Activated CD8-positive, alpha-beta memory T cell treated with anti-CD3 and anti-CD28 coated beads for 24 hours (primary cell): ENCODE measurements at regions not wholly inside any gene's neighbourhood (a gene's known extent, or its start where the extent isn't known, plus 50 kb on each side); places are given as distances from the start of the nearest gene placed in this dataset.

Experiments used
- DNase-seq: peaks from one replicate; pipeline ENCODE4 v3.0.0-alpha.2; 2020

- no peak for DNase-seq
These were observed 412.9 kb downstream of the ZSWIM6 start for GRCh38 chr5:61744690-61745619.

- no peak for DNase-seq
These were observed 414.9 kb downstream of the ZSWIM6 start for GRCh38 chr5:61746831-61747575.

GRCh38 chr5:61748121-61748520 lies 416.1 kb downstream of the ZSWIM6 start:
- no peak for DNase-seq

GRCh38 chr5:61748651-61749050 lies 416.6 kb downstream of the ZSWIM6 start:
- no peak for DNase-seq

DNA sequence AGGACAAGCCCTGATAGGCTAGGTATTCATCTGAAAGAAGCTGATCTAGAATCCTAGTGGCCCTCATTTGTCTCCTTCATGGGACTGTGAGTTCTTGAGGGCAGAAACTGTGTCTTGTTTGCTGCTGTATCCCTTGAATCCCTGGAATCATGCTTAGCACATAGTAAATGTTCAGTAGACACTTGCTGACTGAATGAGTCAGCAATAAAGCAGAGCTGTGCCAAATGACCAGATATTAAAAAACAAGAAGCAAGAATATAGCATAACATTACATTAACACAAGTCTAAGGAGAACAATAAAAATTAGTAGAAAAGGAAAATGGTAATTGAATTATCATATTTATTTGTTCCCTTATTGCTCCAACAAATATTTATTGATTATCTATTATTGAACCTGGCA lies 420.5 kb downstream of the ZSWIM6 start:
- no peak for DNase-seq

DNA sequence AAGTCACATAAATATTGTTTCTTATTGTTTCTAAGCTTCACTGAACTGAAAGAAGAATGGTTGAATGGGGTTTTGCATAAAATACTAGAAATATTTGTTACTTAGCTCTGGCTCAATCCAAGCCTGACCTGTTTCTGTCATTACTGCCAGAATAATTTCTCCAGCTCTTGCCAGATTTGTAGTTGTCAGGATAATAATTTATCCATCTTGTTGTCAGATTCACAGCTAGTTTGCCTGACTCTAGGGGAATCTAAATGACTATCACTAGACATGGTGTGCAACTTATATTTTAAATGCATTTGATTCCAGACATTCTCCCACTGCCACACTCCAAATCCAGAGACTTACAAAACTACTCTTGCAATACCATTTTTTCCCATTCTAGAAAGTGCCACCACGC lies 422.7 kb downstream of the ZSWIM6 start:
- DNase-seq = no peak

DNA sequence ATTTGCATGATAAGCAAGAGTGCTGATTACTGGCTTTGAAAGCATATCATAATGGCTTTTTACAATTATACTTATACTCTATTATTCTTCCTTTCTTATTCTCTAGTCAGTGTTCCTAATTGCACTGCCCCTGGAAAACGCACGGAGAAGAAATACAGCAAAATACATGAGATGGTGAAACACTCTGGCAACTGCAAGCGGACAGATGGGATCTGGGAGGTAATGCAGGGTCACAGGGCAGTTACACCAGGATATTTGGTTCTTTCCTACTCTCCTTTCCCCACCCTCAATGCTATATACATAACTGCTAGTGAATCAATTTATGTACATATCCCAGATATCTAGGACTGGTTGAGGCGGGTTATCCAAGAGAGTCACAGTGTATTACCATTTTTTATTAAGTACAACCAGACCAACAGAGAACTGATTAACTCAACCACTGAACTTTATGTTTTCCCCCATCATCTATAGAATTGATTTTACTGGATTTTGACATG lies 423.7 kb downstream of the ZSWIM6 start:
- DNase-seq = no peak

- DNase-seq = no peak
These were observed 426.7 kb downstream of the ZSWIM6 start for GRCh38 chr5:61758711-61759110.

- DNase-seq = no peak
These were observed 433.4 kb downstream of the ZSWIM6 start for GRCh38 chr5:61765471-61765870.

GRCh38 chr5:61766141-61766540 lies 434.1 kb downstream of the ZSWIM6 start:
- DNase-seq = no peak

- no peak for DNase-seq
These were observed 435.4 kb downstream of the ZSWIM6 start for GRCh38 chr5:61767231-61768080.

DNA sequence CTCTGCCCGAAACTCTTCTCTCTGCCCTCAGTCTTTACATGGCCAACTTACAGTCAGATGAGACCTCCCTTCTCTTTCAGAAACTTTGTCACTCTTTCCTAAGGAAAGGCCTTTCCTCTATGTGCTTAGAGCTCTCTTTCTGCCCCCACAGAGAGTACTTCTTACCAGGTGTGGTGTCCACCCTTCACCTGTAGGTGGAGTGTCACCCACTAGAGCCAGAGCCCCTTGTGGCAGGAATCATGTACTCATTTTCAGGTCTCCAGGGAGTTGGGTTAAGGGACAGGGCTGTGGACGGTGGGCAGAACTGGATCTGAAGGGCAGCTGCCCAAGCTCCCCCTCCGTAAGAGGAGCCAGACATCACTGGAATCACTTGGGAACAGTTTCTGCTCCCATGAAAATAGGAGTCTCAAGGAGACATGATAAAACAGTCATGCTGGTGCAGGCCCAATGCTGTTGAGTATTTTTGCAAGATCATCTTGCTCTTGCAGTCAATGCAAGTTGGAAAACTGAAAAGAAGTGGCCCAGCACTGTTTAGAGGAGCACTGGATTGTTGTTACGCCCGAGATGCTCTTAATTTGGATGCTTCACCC lies 436.7 kb downstream of the ZSWIM6 start:
- no peak for DNase-seq

- DNase-seq = no peak
These were observed 439.0 kb downstream of the ZSWIM6 start for GRCh38 chr5:61771062-61771461.

DNA sequence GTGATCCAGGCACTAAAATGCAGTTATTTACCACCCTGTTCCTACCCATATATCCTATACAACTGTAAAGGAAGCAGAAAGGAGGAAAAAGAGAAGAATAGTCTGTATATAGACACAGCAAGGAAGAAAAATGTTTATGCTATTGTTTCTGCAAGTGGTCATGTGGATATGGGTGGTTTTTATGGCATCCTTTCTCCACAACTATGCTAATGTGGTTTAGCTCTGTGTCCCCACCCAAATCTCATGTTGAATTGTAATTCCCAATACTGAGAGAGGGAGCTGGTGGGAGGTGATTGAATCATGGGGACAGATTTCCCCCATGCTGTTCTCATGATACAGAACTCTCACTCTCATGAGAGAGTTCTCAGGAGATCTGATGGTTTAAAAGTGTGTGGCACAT lies 439.8 kb downstream of the ZSWIM6 start:
- no peak for DNase-seq

DNA sequence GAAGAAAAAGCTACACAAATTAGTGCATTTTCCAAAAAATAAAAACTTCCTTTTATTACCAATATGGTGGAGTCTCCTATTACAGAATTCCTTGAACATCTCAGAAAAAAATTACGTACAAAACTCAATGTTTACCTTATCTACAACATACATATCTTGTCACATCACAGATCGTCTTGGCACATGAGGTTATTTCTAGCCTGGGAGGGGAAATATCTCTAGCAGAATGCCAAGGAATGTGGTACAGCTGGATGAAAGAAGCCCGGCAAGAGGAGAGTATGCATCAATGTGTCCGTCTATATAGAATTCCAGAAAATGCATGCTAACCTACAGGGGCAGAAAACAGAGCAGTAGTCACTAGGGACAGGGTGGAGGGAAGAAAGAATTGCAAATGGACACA lies 443.8 kb downstream of the ZSWIM6 start:
- no peak for DNase-seq

DNA sequence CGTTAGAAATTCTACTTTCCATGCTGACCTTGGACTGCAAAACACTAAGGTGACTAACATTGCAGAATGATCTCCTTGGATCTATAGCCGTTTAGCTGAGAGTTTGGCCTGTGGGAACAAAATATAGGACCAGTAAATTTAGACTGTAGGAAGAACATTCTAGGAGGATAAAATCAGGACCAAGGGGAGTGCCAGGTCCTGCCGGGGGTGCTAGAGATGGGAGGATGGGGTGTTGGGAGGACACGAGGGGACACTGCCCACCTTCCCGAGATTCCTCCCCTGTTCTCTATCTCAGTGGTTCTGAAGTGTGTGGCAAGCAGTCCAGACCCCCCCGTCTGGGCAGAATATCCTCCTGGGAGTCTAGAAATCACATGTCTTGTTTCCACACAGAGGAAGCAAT lies 445.2 kb downstream of the ZSWIM6 start:
- DNase-seq = no peak

- no peak for DNase-seq
These were observed 447.7 kb downstream of the ZSWIM6 start for GRCh38 chr5:61779743-61780142.

DNA sequence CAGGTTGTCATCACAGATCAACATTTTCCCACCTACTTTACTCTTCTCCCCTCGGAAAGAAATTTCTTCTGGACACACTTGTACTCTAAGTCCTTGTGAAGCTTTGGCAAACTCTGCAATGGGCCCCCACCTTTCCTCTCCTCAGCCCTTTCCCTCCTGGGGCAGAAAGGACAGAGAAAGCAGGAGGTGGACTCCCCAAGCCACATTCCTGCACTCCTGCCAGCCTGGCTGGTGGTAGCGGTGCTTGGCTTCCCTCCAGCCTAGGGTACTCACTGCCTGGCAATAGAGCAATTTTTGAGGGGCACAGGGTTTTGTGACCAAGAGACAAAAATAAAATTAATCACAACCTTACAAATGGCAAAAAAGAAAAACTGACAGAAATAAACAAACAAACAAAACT lies 451.4 kb downstream of the ZSWIM6 start:
- no peak for DNase-seq

GRCh38 chr5:61784341-61784740 lies 452.3 kb downstream of the ZSWIM6 start:
- DNase-seq = no peak

DNA sequence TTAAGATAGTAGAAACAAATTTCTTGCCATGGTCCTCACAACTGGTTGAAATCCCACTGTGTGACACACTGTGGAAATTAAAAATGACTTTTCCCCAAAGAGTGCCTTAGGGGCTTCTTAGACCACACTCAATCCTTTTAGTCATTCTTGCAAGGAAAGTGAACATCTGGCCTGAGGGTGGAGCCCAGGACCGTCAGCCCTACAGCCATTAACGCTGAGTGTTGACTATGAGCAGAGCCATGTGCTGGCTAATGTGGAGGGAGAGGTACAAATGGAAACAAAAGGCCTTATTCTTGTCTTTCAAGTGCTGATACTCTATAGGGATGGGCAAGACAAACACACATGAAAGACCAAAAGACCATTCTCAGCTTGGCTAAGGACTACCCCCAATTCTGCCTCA lies 456.5 kb downstream of the ZSWIM6 start:
- DNase-seq = no peak

- DNase-seq = no peak
These were observed 457.9 kb downstream of the ZSWIM6 start for GRCh38 chr5:61790007-61790406.

DNA sequence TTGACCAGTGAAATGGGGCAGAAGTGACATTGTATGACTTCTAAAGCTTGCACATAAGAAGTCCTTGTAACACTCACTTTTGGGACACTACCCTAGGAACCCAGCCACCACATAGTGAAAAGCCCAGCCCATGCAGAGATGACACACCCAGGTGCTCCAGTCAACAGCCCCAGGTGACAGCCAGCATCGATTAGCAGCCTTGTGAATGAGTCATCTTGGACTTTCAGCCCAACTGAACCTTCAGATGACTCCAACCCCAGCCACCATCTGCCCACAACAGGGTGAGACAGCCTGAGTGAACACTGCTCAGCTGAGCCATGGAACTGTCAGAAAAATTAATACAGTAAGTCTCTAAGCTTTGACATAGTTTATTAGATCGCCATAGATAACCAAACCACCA lies 458.6 kb downstream of the ZSWIM6 start:
- DNase-seq = no peak

DNA sequence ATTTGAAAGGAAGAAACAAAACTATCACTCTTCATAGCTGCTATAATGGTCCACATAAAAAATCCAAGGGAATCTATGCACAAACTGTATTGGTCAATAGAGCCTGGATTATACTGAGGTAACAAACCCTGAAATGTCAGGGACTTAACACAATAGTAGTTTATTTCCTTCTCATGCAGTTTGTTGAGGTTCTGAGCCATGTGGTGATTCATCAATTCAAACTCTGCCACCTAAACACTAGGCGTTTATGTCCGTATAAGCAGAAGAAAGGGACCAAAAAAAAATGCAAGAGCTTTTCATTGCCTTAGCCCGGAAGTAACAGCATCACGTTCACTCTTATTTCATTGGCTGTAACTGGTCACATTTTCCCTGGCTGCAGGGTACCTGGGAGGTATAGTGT lies 464.7 kb downstream of the ZSWIM6 start:
- DNase-seq = no peak
